ENCODE measurements at regions not wholly inside any gene's neighbourhood (a gene's known extent, or its start where the extent isn't known, plus 50 kb on each side); places are given as distances from the start of the nearest gene placed in this dataset.

- ChIA-PET POLR2A (no interaction called here), CTCF (no interaction called here)
- no peak for DNase-seq (ENCODE audit: low read depth, low spot score)
Observed at GRCh38 chr6:97919046-97919445, 636.0 kb upstream of the MMS22L start.

GRCh38 chr6:97919631-97920030, 636.6 kb upstream of the MMS22L start:
- CTCF ChIA-PET = no interaction called here
- POLR2A ChIA-PET = no interaction called here
- DNase-seq (ENCODE audit: low read depth, low spot score) = no peak
- no peak for TF ChIP-seq CTCF (IDR thresholded peaks at IDR 0.05; ENCODE audit: insufficient read depth, low read length, missing control alignments)
- no peak overlapping the region for H3K4me3 ChIP-seq (ENCODE audit: low read depth, low read length)

More at GRCh38 chr6:97919046-97919445, 636.0 kb upstream of the MMS22L start:
- no peak for TF ChIP-seq CTCF (IDR thresholded peaks at IDR 0.05; ENCODE audit: insufficient read depth, low read length, missing control alignments)
- no peak overlapping the region for H3K4me3 ChIP-seq (ENCODE audit: low read depth, low read length)

GRCh38 chr6:97923249-97923648, 640.2 kb upstream of the MMS22L start:
- ChIA-PET CTCF (no interaction called here), POLR2A (no interaction called here)
- TF ChIP-seq CTCF (IDR thresholded peaks at IDR 0.05; ENCODE audit: insufficient read depth, low read length, missing control alignments) = no peak
- no peak for DNase-seq (ENCODE audit: low read depth, low spot score)
- no peak overlapping the region for H3K4me3 ChIP-seq (ENCODE audit: low read depth, low read length)

- DNase-seq (ENCODE audit: low read depth, low spot score) = no peak
- CTCF ChIA-PET = interaction anchor here (0.8 to 1.0 kb wide), 3 partner anchors 12 to 440 kb away, joined by 3 read pairs; no protein-coding TSS in a partner anchor
- POLR2A ChIA-PET = no interaction called here
- H3K4me3 ChIP-seq (ENCODE audit: low read depth, low read length) = no peak overlapping the region
- no peak for TF ChIP-seq CTCF (IDR thresholded peaks at IDR 0.05; ENCODE audit: insufficient read depth, low read length, missing control alignments)
Observed at GRCh38 chr6:97925504-97925903, 642.5 kb upstream of the MMS22L start.

- POLR2A ChIA-PET = no interaction called here
- no peak for DNase-seq (ENCODE audit: low read depth, low spot score)
- CTCF ChIA-PET = no interaction called here
- no peak for TF ChIP-seq CTCF (IDR thresholded peaks at IDR 0.05; ENCODE audit: insufficient read depth, low read length, missing control alignments)
- no peak overlapping the region for H3K4me3 ChIP-seq (ENCODE audit: low read depth, low read length)
Observed at GRCh38 chr6:97939440-97940168, 656.6 kb upstream of the MMS22L start.

- TF ChIP-seq CTCF (IDR thresholded peaks at IDR 0.05; ENCODE audit: insufficient read depth, low read length, missing control alignments) = no peak
- H3K4me3 ChIP-seq (ENCODE audit: low read depth, low read length) = no peak overlapping the region
- no peak for DNase-seq (ENCODE audit: low read depth, low spot score)
- ChIA-PET CTCF (no interaction called here), POLR2A (no interaction called here)
Observed at GRCh38 chr6:97947841-97948240, 664.8 kb upstream of the MMS22L start.
